ENCODE measurements at regions not wholly inside any gene's neighbourhood (a gene's known extent, or its start where the extent isn't known, plus 50 kb on each side); places are given as distances from the start of the nearest gene placed in this dataset.

- TF ChIP-seq, protein P1, sequence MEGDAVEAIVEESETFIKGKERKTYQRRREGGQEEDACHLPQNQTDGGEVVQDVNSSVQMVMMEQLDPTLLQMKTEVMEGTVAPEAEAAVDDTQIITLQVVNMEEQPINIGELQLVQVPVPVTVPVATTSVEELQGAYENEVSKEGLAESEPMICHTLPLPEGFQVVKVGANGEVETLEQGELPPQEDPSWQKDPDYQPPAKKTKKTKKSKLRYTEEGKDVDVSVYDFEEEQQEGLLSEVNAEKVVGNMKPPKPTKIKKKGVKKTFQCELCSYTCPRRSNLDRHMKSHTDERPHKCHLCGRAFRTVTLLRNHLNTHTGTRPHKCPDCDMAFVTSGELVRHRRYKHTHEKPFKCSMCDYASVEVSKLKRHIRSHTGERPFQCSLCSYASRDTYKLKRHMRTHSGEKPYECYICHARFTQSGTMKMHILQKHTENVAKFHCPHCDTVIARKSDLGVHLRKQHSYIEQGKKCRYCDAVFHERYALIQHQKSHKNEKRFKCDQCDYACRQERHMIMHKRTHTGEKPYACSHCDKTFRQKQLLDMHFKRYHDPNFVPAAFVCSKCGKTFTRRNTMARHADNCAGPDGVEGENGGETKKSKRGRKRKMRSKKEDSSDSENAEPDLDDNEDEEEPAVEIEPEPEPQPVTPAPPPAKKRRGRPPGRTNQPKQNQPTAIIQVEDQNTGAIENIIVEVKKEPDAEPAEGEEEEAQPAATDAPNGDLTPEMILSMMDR (IDR thresholded peaks at IDR 0.05; ENCODE audit: insufficient read depth, low read depth, low read length, missing control alignments), result no peak
- H3K4me3 ChIP-seq (ENCODE audit: low read length), result no peak overlapping the region
- no peak for DNase-seq (ENCODE audit: low read depth)
Observed at GRCh38 chr19:28610731-28611130, 602.2 kb downstream of the UQCRFS1 start.

- no peak for DNase-seq (ENCODE audit: low read depth)
- no peak overlapping the region for H3K4me3 ChIP-seq (ENCODE audit: low read length)
- TF ChIP-seq, protein P1 (IDR thresholded peaks at IDR 0.05; ENCODE audit: insufficient read depth, low read depth, low read length, missing control alignments), result no peak
Observed at GRCh38 chr19:28609944-28610343, 603.0 kb downstream of the UQCRFS1 start.

GRCh38 chr19:28609091-28609755, 603.7 kb downstream of the UQCRFS1 start:
- H3K4me3 ChIP-seq (ENCODE audit: low read length), result no peak overlapping the region
- DNase-seq (ENCODE audit: low read depth), result no peak
- TF ChIP-seq, protein P1 (IDR thresholded peaks at IDR 0.05; ENCODE audit: insufficient read depth, low read depth, low read length, missing control alignments), result no peak

- TF ChIP-seq, protein P1 (IDR thresholded peaks at IDR 0.05; ENCODE audit: insufficient read depth, low read depth, low read length, missing control alignments), result no peak
- H3K4me3 ChIP-seq (ENCODE audit: low read length), result no peak overlapping the region
- DNase-seq (ENCODE audit: low read depth), result no peak
Observed at GRCh38 chr19:28608292-28608691, 604.7 kb downstream of the UQCRFS1 start.

GRCh38 chr19:28607066-28607583, 605.8 kb downstream of the UQCRFS1 start:
- TF ChIP-seq, protein P1 (IDR thresholded peaks at IDR 0.05; ENCODE audit: insufficient read depth, low read depth, low read length, missing control alignments), result no peak
- no peak overlapping the region for H3K4me3 ChIP-seq (ENCODE audit: low read length)

GRCh38 chr19:28606269-28607032, 606.5 kb downstream of the UQCRFS1 start:
- TF ChIP-seq, protein P1 (IDR thresholded peaks at IDR 0.05; ENCODE audit: insufficient read depth, low read depth, low read length, missing control alignments), result no peak
- DNase-seq (ENCODE audit: low read depth), result no peak
- no peak overlapping the region for H3K4me3 ChIP-seq (ENCODE audit: low read length)

More at GRCh38 chr19:28607066-28607583, 605.8 kb downstream of the UQCRFS1 start:
- DNase-seq (ENCODE audit: low read depth), result no peak

Measured in epithelial cell of esophagus (primary cell).